SK-N-SH treated with all-trans-retinoic acid at 6 μM for 48 hours (cell line): ENCODE measurements at regions not wholly inside any gene's neighbourhood (a gene's known extent, or its start where the extent isn't known, plus 50 kb on each side); places are given as distances from the start of the nearest gene placed in this dataset.

Source experiments
- ATAC-seq: fragments of 200-7000 bp; cut with Tn5 transposase; 3 replicates; pipeline ENCODE4 v1.9.1; 2020; ENCODE audit warnings: mild to moderate bottlenecking, moderate library complexity
- BACH2 ChIP-seq: fragments of 250-450 bp; sonication (Bioruptor Pico); IDR thresholded peaks from 2 replicates; pipeline ENCODE4 v1.9.0; 2021; ENCODE audit warnings: mild to moderate bottlenecking, borderline replicate concordance
- CREB5 ChIP-seq: fragments of 250-450 bp; sonication (Bioruptor Pico); IDR thresholded peaks from 2 replicates; pipeline ENCODE4 v1.5.1; 2020; ENCODE audit warnings: low read depth, mild to moderate bottlenecking, moderate library complexity
- CSDC2 ChIP-seq: fragments of 250-450 bp; sonication (Bioruptor Pico); IDR thresholded peaks from 2 replicates; pipeline ENCODE4 v1.5.0; 2020; ENCODE audit warnings: mild to moderate bottlenecking, moderate library complexity
- ESRRG ChIP-seq: fragments of 250-450 bp; sonication (Bioruptor Pico); IDR thresholded peaks from 2 replicates; pipeline ENCODE4 v1.6.1; 2021; ENCODE audit warnings: mild to moderate bottlenecking
- ISL1 ChIP-seq: fragments of 250-450 bp; sonication (Bioruptor Pico); IDR thresholded peaks from 2 replicates; pipeline ENCODE4 v2.1.2; 2022; ENCODE audit warnings: mild to moderate bottlenecking, moderate library complexity
- OSR1 ChIP-seq: fragments of 250-450 bp; sonication (Bioruptor Pico); IDR thresholded peaks from 2 replicates; pipeline ENCODE4 v1.8.0; 2022; ENCODE audit warnings: moderate library complexity, mild to moderate bottlenecking, inconsistent platforms
- PPARA ChIP-seq: fragments of 250-450 bp; sonication (Bioruptor Pico); IDR thresholded peaks from 2 replicates; pipeline ENCODE4 v1.5.0; 2020; ENCODE audit warnings: mild to moderate bottlenecking, borderline replicate concordance
- RARB ChIP-seq: fragments of 250-450 bp; sonication (Bioruptor Pico); IDR thresholded peaks from 2 replicates; pipeline ENCODE4 v1.8.0; 2021; ENCODE audit warnings: mild to moderate bottlenecking, moderate library complexity
- SNAI2 ChIP-seq: fragments of 250-450 bp; sonication (Bioruptor Pico); IDR thresholded peaks from 2 replicates; pipeline ENCODE4 v1.5.0; 2020; ENCODE audit warnings: mild to moderate bottlenecking, moderate library complexity
- TCF4 ChIP-seq: fragments of 250-450 bp; sonication (Bioruptor Pico); IDR thresholded peaks from 2 replicates; pipeline ENCODE4 v1.8.0; 2021; ENCODE audit warnings: mild to moderate bottlenecking, moderate library complexity, borderline replicate concordance
- ZC3H10 ChIP-seq: fragments of 250-450 bp; sonication (Bioruptor Pico); IDR thresholded peaks from 2 replicates; pipeline ENCODE4 v1.5.1; 2021; ENCODE audit warnings: mild to moderate bottlenecking, moderate library complexity
- ZFP3 ChIP-seq: fragments of 250-450 bp; sonication (Bioruptor Pico); IDR thresholded peaks from 2 replicates; pipeline ENCODE4 v1.5.0; 2020; ENCODE audit warnings: mild to moderate bottlenecking, moderate library complexity
- ZNF565 ChIP-seq: fragments of 450-650 bp; formaldehyde crosslinking; conservative IDR thresholded peaks from 2 replicates; pipeline ENCODE4 v1.5.0; 2020; ENCODE audit warnings: low read depth, mild to moderate bottlenecking, moderate library complexity
- ZNF70 ChIP-seq: fragments of 450-650 bp; formaldehyde crosslinking; IDR thresholded peaks from 2 replicates; pipeline ENCODE4 v1.5.0; 2020; ENCODE audit warnings: mild to moderate bottlenecking, moderate library complexity
- ZNF8 ChIP-seq: fragments of 450-650 bp; formaldehyde crosslinking; IDR thresholded peaks from 2 replicates; pipeline ENCODE4 v1.5.0; 2020; ENCODE audit warnings: mild to moderate bottlenecking, moderate library complexity
- TF ChIP-seq, protein P1 (sequence below): fragments of 250-450 bp; sonication (Bioruptor Pico); IDR thresholded peaks from 2 replicates; pipeline ENCODE4 v1.8.0; 2020; ENCODE audit warnings: mild to moderate bottlenecking, moderate library complexity, borderline replicate concordance
- TF ChIP-seq, protein P2 (sequence below): fragments of 250-450 bp; sonication (Bioruptor Pico); IDR thresholded peaks from 2 replicates; pipeline ENCODE4 v1.8.0; 2021; ENCODE audit warnings: low read depth, mild to moderate bottlenecking, moderate library complexity, borderline replicate concordance
- TF ChIP-seq, protein P3 (sequence below): fragments of 250-450 bp; sonication (Bioruptor Pico); IDR thresholded peaks from 2 replicates; pipeline ENCODE4 v1.5.0; 2020; ENCODE audit warnings: mild to moderate bottlenecking, moderate library complexity
- TF ChIP-seq, protein P4 (sequence below): fragments of 250-450 bp; sonication (Bioruptor Pico); IDR thresholded peaks from 2 replicates; pipeline ENCODE4 v1.5.1; 2021; ENCODE audit warnings: mild to moderate bottlenecking, moderate library complexity

- ATAC-seq: no peak
- no peak for TF ChIP-seq SNAI2 (CRISPR knock-in tag)
- no peak for TF ChIP-seq ZFP3 (CRISPR knock-in tag)
- TF ChIP-seq ZC3H10 (CRISPR knock-in tag): no peak
- TF ChIP-seq, protein P1, sequence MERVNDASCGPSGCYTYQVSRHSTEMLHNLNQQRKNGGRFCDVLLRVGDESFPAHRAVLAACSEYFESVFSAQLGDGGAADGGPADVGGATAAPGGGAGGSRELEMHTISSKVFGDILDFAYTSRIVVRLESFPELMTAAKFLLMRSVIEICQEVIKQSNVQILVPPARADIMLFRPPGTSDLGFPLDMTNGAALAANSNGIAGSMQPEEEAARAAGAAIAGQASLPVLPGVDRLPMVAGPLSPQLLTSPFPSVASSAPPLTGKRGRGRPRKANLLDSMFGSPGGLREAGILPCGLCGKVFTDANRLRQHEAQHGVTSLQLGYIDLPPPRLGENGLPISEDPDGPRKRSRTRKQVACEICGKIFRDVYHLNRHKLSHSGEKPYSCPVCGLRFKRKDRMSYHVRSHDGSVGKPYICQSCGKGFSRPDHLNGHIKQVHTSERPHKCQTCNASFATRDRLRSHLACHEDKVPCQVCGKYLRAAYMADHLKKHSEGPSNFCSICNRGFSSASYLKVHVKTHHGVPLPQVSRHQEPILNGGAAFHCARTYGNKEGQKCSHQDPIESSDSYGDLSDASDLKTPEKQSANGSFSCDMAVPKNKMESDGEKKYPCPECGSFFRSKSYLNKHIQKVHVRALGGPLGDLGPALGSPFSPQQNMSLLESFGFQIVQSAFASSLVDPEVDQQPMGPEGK (CRISPR knock-in tag): no peak
- TF ChIP-seq, protein P2, sequence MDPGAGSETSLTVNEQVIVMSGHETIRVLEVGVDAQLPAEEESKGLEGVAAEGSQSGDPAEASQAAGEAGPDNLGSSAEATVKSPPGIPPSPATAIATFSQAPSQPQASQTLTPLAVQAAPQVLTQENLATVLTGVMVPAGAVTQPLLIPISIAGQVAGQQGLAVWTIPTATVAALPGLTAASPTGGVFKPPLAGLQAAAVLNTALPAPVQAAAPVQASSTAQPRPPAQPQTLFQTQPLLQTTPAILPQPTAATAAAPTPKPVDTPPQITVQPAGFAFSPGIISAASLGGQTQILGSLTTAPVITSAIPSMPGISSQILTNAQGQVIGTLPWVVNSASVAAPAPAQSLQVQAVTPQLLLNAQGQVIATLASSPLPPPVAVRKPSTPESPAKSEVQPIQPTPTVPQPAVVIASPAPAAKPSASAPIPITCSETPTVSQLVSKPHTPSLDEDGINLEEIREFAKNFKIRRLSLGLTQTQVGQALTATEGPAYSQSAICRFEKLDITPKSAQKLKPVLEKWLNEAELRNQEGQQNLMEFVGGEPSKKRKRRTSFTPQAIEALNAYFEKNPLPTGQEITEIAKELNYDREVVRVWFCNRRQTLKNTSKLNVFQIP: no peak
- no peak for TF ChIP-seq CSDC2
- TF ChIP-seq, protein P3, sequence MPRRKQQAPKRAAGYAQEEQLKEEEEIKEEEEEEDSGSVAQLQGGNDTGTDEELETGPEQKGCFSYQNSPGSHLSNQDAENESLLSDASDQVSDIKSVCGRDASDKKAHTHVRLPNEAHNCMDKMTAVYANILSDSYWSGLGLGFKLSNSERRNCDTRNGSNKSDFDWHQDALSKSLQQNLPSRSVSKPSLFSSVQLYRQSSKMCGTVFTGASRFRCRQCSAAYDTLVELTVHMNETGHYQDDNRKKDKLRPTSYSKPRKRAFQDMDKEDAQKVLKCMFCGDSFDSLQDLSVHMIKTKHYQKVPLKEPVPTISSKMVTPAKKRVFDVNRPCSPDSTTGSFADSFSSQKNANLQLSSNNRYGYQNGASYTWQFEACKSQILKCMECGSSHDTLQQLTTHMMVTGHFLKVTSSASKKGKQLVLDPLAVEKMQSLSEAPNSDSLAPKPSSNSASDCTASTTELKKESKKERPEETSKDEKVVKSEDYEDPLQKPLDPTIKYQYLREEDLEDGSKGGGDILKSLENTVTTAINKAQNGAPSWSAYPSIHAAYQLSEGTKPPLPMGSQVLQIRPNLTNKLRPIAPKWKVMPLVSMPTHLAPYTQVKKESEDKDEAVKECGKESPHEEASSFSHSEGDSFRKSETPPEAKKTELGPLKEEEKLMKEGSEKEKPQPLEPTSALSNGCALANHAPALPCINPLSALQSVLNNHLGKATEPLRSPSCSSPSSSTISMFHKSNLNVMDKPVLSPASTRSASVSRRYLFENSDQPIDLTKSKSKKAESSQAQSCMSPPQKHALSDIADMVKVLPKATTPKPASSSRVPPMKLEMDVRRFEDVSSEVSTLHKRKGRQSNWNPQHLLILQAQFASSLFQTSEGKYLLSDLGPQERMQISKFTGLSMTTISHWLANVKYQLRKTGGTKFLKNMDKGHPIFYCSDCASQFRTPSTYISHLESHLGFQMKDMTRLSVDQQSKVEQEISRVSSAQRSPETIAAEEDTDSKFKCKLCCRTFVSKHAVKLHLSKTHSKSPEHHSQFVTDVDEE: no peak
These were observed 157.4 kb upstream of the CTNNB1 start for GRCh38 chr3:41041899-41042298.

DNA sequence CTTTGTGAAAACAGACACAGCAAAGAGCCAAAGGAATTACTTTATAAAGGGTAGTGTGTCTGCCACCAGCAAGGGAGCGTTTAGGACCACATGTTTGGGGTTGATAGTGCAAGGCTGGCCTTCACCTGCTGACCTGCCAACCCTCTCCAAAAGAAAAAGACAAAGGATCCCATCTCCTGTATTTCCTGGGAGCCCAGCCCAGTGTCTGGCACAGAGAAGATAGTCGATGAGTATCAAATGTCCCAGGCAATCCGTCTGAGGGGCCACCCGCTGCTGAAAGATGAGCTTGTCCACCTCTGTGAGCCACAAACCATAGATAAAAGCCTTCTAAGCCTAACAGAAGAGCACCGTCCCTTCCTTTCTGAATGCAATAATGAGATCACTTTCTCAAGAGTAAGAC, 154.8 kb upstream of the CTNNB1 start:
- TF ChIP-seq, protein P3: no peak
- TF ChIP-seq SNAI2 (CRISPR knock-in tag) (no peak), OSR1 (CRISPR knock-in tag) (no peak), ZNF565 (CRISPR knock-in tag) (no peak)
- no peak for ATAC-seq

- no peak for ATAC-seq
- TF ChIP-seq ZNF565 (CRISPR knock-in tag): no peak
- no peak for TF ChIP-seq ZNF8
- TF ChIP-seq ESRRG (CRISPR knock-in tag): no peak
- TF ChIP-seq, protein P2: no peak
- TF ChIP-seq PPARA: no peak
- no peak for TF ChIP-seq ZNF70 (CRISPR knock-in tag)
These were observed 153.8 kb upstream of the CTNNB1 start for GRCh38 chr3:41045491-41045890.

- no peak for ATAC-seq
- TF ChIP-seq ZFP3 (CRISPR knock-in tag) (no peak), BACH2 (CRISPR knock-in tag) (no peak), TCF4 (CRISPR knock-in tag) (no peak), OSR1 (CRISPR knock-in tag) (no peak), RARB (CRISPR knock-in tag) (no peak), ISL1 (no peak), CREB5 (CRISPR knock-in tag) (no peak), SNAI2 (CRISPR knock-in tag) (no peak), PPARA (no peak), CSDC2 (no peak)
- TF ChIP-seq, protein P4, sequence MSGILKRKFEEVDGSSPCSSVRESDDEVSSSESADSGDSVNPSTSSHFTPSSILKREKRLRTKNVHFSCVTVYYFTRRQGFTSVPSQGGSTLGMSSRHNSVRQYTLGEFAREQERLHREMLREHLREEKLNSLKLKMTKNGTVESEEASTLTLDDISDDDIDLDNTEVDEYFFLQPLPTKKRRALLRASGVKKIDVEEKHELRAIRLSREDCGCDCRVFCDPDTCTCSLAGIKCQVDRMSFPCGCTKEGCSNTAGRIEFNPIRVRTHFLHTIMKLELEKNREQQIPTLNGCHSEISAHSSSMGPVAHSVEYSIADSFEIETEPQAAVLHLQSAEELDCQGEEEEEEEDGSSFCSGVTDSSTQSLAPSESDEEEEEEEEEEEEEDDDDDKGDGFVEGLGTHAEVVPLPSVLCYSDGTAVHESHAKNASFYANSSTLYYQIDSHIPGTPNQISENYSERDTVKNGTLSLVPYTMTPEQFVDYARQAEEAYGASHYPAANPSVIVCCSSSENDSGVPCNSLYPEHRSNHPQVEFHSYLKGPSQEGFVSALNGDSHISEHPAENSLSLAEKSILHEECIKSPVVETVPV: no peak
- TF ChIP-seq, protein P2: no peak
These were observed 149.2 kb upstream of the CTNNB1 start for GRCh38 chr3:41050144-41050543.
